IMR-90 (cell line): ENCODE measurements at regions not wholly inside any gene's neighbourhood (a gene's known extent, or its start where the extent isn't known, plus 50 kb on each side); places are given as distances from the start of the nearest gene placed in this dataset.

Experiments
- ATAC-seq: fragments of 200-7000 bp; cut with Tn5 transposase; 2 replicates; pipeline ENCODE4 v1.9.1; 2020; ENCODE audit warnings: low read depth, mild to moderate bottlenecking, moderate library complexity
- BruUV-seq: library from RNA; stranded (reverse); fragments of 400-500 nt; replicated peaks from 2 replicates; lab custom pipeline; 2021; lab: Mats Ljungman, UMichigan
- CTCF ChIA-PET: fragments of 300-600 bp; formaldehyde crosslinking; extraction: SDS; loops from one replicate; lab custom pipeline; 2021; ENCODE audit warnings: antibody characterized with exemption; lab: Yijun Ruan, JAX
- POLR2A ChIA-PET: fragments of 300-600 bp; sonication (Branson Sonifier 250); formaldehyde crosslinking; loops from one replicate; lab custom pipeline; 2022; ENCODE audit warnings: antibody characterized with exemption; ENCODE audit not compliant: unreplicated experiment; lab: Charles Lee
- DNase-seq: peaks from one replicate; pipeline ENCODE4 v3.0.0; 2013
- H2AFZ ChIP-seq: replicated peaks from 2 replicates; pipeline ENCODE3; 2013; ENCODE audit warnings: low read length, mild to moderate bottlenecking; ENCODE audit not compliant: poor library complexity
- H2AK5ac ChIP-seq: 2 replicates; pipeline ENCODE4 v1.6.1; 2013; ENCODE audit warnings: low read depth, low read length, inconsistent platforms
- H2AK9ac ChIP-seq: replicated peaks from 2 replicates; pipeline ENCODE3; 2013; ENCODE audit warnings: mild to moderate bottlenecking, low read depth, low read length, moderate library complexity; ENCODE audit not compliant: poor library complexity
- H2BK120ac ChIP-seq: 2 replicates; pipeline ENCODE4 v1.6.1; 2013; ENCODE audit warnings: low read depth, low read length, inconsistent platforms
- H2BK15ac ChIP-seq: 3 replicates; pipeline ENCODE4 v1.6.1; 2013; ENCODE audit warnings: low read depth, low read length, inconsistent platforms
- H2BK20ac ChIP-seq: 2 replicates; pipeline ENCODE4 v1.6.1; 2013; ENCODE audit warnings: low read depth, mild to moderate bottlenecking, inconsistent platforms, low read length, moderate library complexity
- H2BK5ac ChIP-seq: 2 replicates; pipeline ENCODE4 v1.6.1; 2013; ENCODE audit warnings: mild to moderate bottlenecking, low read depth, low read length, inconsistent platforms; ENCODE audit not compliant: poor library complexity, severe bottlenecking
- H3K14ac ChIP-seq: replicated peaks from 2 replicates; pipeline ENCODE4 v1.6.1; 2013; ENCODE audit warnings: low read depth, low read length, inconsistent platforms
- H3K18ac ChIP-seq: 2 replicates; pipeline ENCODE4 v1.6.1; 2013; ENCODE audit warnings: low read depth, low read length, control low read depth
- H3K23ac ChIP-seq: 2 replicates; pipeline ENCODE4 v1.6.1; 2013; ENCODE audit warnings: low read depth, low read length, inconsistent platforms
- H3K27ac ChIP-seq: 2 replicates; pipeline ENCODE4 v1.5.1; 2013; ENCODE audit warnings: mild to moderate bottlenecking, control low read depth, low read length; ENCODE audit not compliant: insufficient read depth
- H3K27me3 ChIP-seq: 2 replicates; pipeline ENCODE4 v1.6.1; 2013; ENCODE audit warnings: low read length; ENCODE audit not compliant: control insufficient read depth, insufficient read depth
- H3K36me3 ChIP-seq: 2 replicates; pipeline ENCODE4 v1.6.1; 2013; ENCODE audit warnings: low read length, mixed read lengths; ENCODE audit not compliant: control insufficient read depth, insufficient read depth
- H3K4ac ChIP-seq: 2 replicates; pipeline ENCODE4 v1.6.1; 2013; ENCODE audit warnings: low read depth, low read length, inconsistent platforms
- H3K4me1 ChIP-seq: 2 replicates; pipeline ENCODE4 v1.6.1; 2013; ENCODE audit warnings: low read length, mixed read lengths; ENCODE audit not compliant: control insufficient read depth, insufficient read depth
- H3K4me2 ChIP-seq: 2 replicates; pipeline ENCODE4 v1.6.1; 2013; ENCODE audit warnings: low read depth, mild to moderate bottlenecking, control low read depth, low read length, moderate library complexity
- H3K4me3 ChIP-seq: 2 replicates; pipeline ENCODE4 v1.5.1; 2013; ENCODE audit warnings: low read depth, mild to moderate bottlenecking, control low read depth, low read length, moderate library complexity; ENCODE audit not compliant: insufficient read depth
- H3K56ac ChIP-seq: 2 replicates; pipeline ENCODE4 v1.6.1; 2013; ENCODE audit warnings: low read length, inconsistent platforms; ENCODE audit not compliant: insufficient read depth; ENCODE audit errors: extremely low read depth
- H3K79me1 ChIP-seq, 2 experiments: 2 replicates each; pipeline ENCODE4 v1.6.1; 2013; ENCODE audit warnings: low read length in 2 of 2, inconsistent platforms in 1 of 2, low read depth in 1 of 2
- H3K9ac ChIP-seq: 2 replicates; pipeline ENCODE4 v1.6.1; 2013; ENCODE audit warnings: low read depth, low read length, control low read depth
- H3K9me1 ChIP-seq: 2 replicates; pipeline ENCODE4 v1.6.1; 2013; ENCODE audit warnings: low read length, inconsistent platforms; ENCODE audit not compliant: insufficient read depth
- H3K9me3 ChIP-seq: 2 replicates; pipeline ENCODE4 v1.6.1; 2013; ENCODE audit warnings: low read length; ENCODE audit not compliant: control insufficient read depth, insufficient read depth
- H4K20me1 ChIP-seq: 2 replicates; pipeline ENCODE4 v1.6.1; 2013; ENCODE audit warnings: low read length, inconsistent platforms; ENCODE audit not compliant: insufficient read depth
- H4K5ac ChIP-seq: 2 replicates; pipeline ENCODE4 v1.6.1; 2013; ENCODE audit warnings: mild to moderate bottlenecking, low read depth, low read length, control low read depth
- H4K8ac ChIP-seq, 2 experiments: 2 replicates each; pipeline ENCODE4 v1.6.1; 2013; ENCODE audit warnings: low read depth in 2 of 2, low read length in 2 of 2, control low read depth in 1 of 2, inconsistent platforms in 1 of 2
- H4K91ac ChIP-seq: 2 replicates; pipeline ENCODE4 v1.6.1; 2013; ENCODE audit warnings: low read depth, low read length, inconsistent platforms; ENCODE audit not compliant: insufficient read depth
- BHLHE40 ChIP-seq: fragments of 150-350 bp; IDR thresholded peaks from 2 replicates; pipeline ENCODE4 v1.6.1; 2016; ENCODE audit warnings: mild to moderate bottlenecking, low read depth, low read length
- CEBPB ChIP-seq: IDR thresholded peaks from 2 replicates; pipeline ENCODE4 v1.6.1; 2012; ENCODE audit warnings: low read depth, low read length, improper control_type of control experiment
- CHD1 ChIP-seq: IDR thresholded peaks from 2 replicates; pipeline ENCODE4 v1.6.1; 2012; ENCODE audit warnings: low read depth, low read length, improper control_type of control experiment
- CTCF ChIP-seq: conservative IDR thresholded peaks from 2 replicates; pipeline ENCODE4 v1.5.1; 2012; ENCODE audit warnings: mild to moderate bottlenecking, low read depth, low read length, improper control_type of control experiment
- ELK1 ChIP-seq: fragments of 150-350 bp; IDR thresholded peaks from 2 replicates; pipeline ENCODE4 v1.6.1; 2016; ENCODE audit warnings: low read depth, mild to moderate bottlenecking, low read length, moderate library complexity, borderline replicate concordance
- FOS ChIP-seq: fragments of 150-350 bp; IDR thresholded peaks from 2 replicates; pipeline ENCODE4 v1.6.1; 2016; ENCODE audit warnings: low read depth, low read length
- MAFK ChIP-seq: IDR thresholded peaks from 2 replicates; pipeline ENCODE4 v1.6.1; 2012; ENCODE audit warnings: low read depth, low read length, improper control_type of control experiment
- MAZ ChIP-seq: IDR thresholded peaks from 2 replicates; pipeline ENCODE4 v1.6.1; 2012; ENCODE audit warnings: low read depth, mild to moderate bottlenecking, low read length, improper control_type of control experiment, moderate library complexity, borderline replicate concordance
- MXI1 ChIP-seq: IDR thresholded peaks from 2 replicates; pipeline ENCODE4 v1.6.1; 2012; ENCODE audit warnings: low read depth, mild to moderate bottlenecking, low read length, moderate library complexity, borderline replicate concordance
- NFE2L2 ChIP-seq: fragments of 150-350 bp; IDR thresholded peaks from 2 replicates; pipeline ENCODE4 v1.6.1; 2016; ENCODE audit warnings: low read depth, mild to moderate bottlenecking, low read length
- POLR2A ChIP-seq: IDR thresholded peaks from 2 replicates; pipeline ENCODE4 v1.6.1; 2012; ENCODE audit warnings: mild to moderate bottlenecking, low read depth, low read length
- RAD21 ChIP-seq: IDR thresholded peaks from 2 replicates; pipeline ENCODE4 v1.6.1; 2012; ENCODE audit warnings: low read length, improper control_type of control experiment
- RCOR1 ChIP-seq: IDR thresholded peaks from 2 replicates; pipeline ENCODE4 v1.6.1; 2012; ENCODE audit warnings: mild to moderate bottlenecking, low read length, improper control_type of control experiment; ENCODE audit not compliant: insufficient replicate concordance
- RFX5 ChIP-seq: IDR thresholded peaks from 2 replicates; pipeline ENCODE4 v1.8.0; 2012; ENCODE audit warnings: low read depth, mild to moderate bottlenecking, low read length, moderate library complexity
- SMC3 ChIP-seq: fragments of 150-350 bp; IDR thresholded peaks from 2 replicates; pipeline ENCODE4 v1.6.1; 2016; ENCODE audit warnings: low read depth, mild to moderate bottlenecking, antibody characterized with exemption, low read length, moderate library complexity
- USF2 ChIP-seq: fragments of 150-350 bp; IDR thresholded peaks from 2 replicates; pipeline ENCODE4 v1.6.1; 2017; ENCODE audit warnings: mild to moderate bottlenecking, antibody characterized with exemption, low read length, low read depth
- WGBS, 2 experiments: methylation state at CpG; one replicate each; pipeline versions ENCODE4 v1.1.5 to v1.1.7; 2013; ENCODE audit warnings: missing lambda C conversion rate in 2 of 2; ENCODE audit not compliant: insufficient read length in 1 of 2; ENCODE audit errors: extremely low coverage in 2 of 2; 5-methylcytosine and 5-hydroxymethylcytosine counted together
- dilution Hi-C: fragments of 300-500 bp; cut with HindIII; formaldehyde crosslinking; loops from one replicate; pipeline ENCODE4 v1.14.3; 2018; ENCODE audit warnings: low sequenced_read_pairs; ENCODE audit not compliant: unreplicated experiment
- in situ Hi-C: fragments of 300-500 bp; cut with MboI; formaldehyde crosslinking; loops from 3 replicates; pipeline ENCODE4 v1.14.3; 2019; ENCODE audit warnings: low sequenced_read_pairs, inconsistent platforms, mixed read lengths
- intact Hi-C: fragments of 100-400 bp; cut with micrococcal nuclease; formaldehyde crosslinking; loops from 2 replicates; pipeline ENCODE4 v1.10.0; 2022

GRCh38 chr16:56090076-56090475, 101.2 kb upstream of the GNAO1 start:
- no peak overlapping the region for H2BK15ac ChIP-seq
- H3K27ac ChIP-seq: no peak overlapping the region
- H3K4me3 ChIP-seq: no peak overlapping the region
- H4K91ac ChIP-seq: no peak overlapping the region
- H2AK9ac ChIP-seq: no peak overlapping the region
- H3K36me3 ChIP-seq: no peaks in the 10 kb centered on the region
- no peak overlapping the region for H3K4me2 ChIP-seq
- no peaks in the 10 kb centered on the region for H4K20me1 ChIP-seq
- no TSS peak for BruUV-seq
- no peak overlapping the region for H2BK120ac ChIP-seq
- H3K79me1 ChIP-seq: no peaks in the 10 kb centered on the region
- no peaks in the 10 kb centered on the region for H3K9me1 ChIP-seq
- in situ Hi-C loops: no loop called here
- intact Hi-C loops: no loop called here
- no peak overlapping the region for H4K8ac ChIP-seq
- ATAC-seq (no peak), DNase-seq (no peak)
- no peaks in the 10 kb centered on the region for H3K9me3 ChIP-seq
- no peak overlapping the region for H2BK5ac ChIP-seq
- no peak overlapping the region for H3K9ac ChIP-seq
- dilution Hi-C loops: no loop called here
- H3K56ac ChIP-seq: no peak overlapping the region
- no peak overlapping the region for H2AFZ ChIP-seq
- POLR2A ChIA-PET: no interaction called here
- no peak overlapping the region for H2BK20ac ChIP-seq
- no peaks in the 10 kb centered on the region for H3K27me3 ChIP-seq
- no peak overlapping the region for H3K4ac ChIP-seq
- H3K18ac ChIP-seq: no peak overlapping the region
- H3K14ac ChIP-seq: no peak overlapping the region
- H2AK5ac ChIP-seq: no peak overlapping the region
- no peak overlapping the region for H4K5ac ChIP-seq
- no CpG with 5 or more reads among the region's 2 CpGs for WGBS, 2 experiments
- no peak for TF ChIP-seq NFE2L2
- TF ChIP-seq MAFK: no peak
- TF ChIP-seq CHD1: no peak
- no peak for TF ChIP-seq CTCF
- TF ChIP-seq BHLHE40: no peak
- TF ChIP-seq MAZ: no peak
- no peak for TF ChIP-seq RAD21
- TF ChIP-seq POLR2A: no peak
- no peak for TF ChIP-seq SMC3
- no peak for TF ChIP-seq USF2
- no peak for TF ChIP-seq CEBPB
- TF ChIP-seq ELK1: no peak
- no peak for TF ChIP-seq RCOR1
- TF ChIP-seq FOS: no peak
- no peak for TF ChIP-seq MXI1
- no peak for TF ChIP-seq RFX5
- CTCF ChIA-PET: no interaction called here
- no peaks in the 10 kb centered on the region for H3K4me1 ChIP-seq
- H3K23ac ChIP-seq: no peak overlapping the region
